GM23338 (cell line): ENCODE measurements at regions not wholly inside any gene's neighbourhood (a gene's known extent, or its start where the extent isn't known, plus 50 kb on each side); places are given as distances from the start of the nearest gene placed in this dataset.

Experiments used
- ATAC-seq: fragments of 200-7000 bp; cut with Tn5 transposase; 3 replicates; pipeline ENCODE4 v1.9.1; 2020
- DNase-seq: peaks from one replicate; pipeline ENCODE4 v3.0.0-alpha.2; 2015; ENCODE audit warnings: low spot score
- H2AFZ ChIP-seq: fragments of 200-600 bp; sonication (generic); 2 replicates; pipeline ENCODE4 v1.8.0; 2016; ENCODE audit warnings: antibody characterized with exemption, mild to moderate bottlenecking, moderate library complexity
- H3F3A ChIP-seq: fragments of 200-600 bp; sonication (generic); replicated peaks from 2 replicates; pipeline ENCODE4 v1.8.0; 2017; ENCODE audit warnings: antibody characterized with exemption, mixed run types, low read depth
- H3K27ac ChIP-seq: fragments of 200-600 bp; sonication (generic); 2 replicates; pipeline ENCODE4 v1.6.1; 2016; ENCODE audit warnings: low read depth
- H3K27me3 ChIP-seq: fragments of 200-600 bp; sonication (generic); 2 replicates; pipeline ENCODE4 v1.8.0; 2016; ENCODE audit warnings: mild to moderate bottlenecking, mixed run types, moderate library complexity; ENCODE audit not compliant: insufficient read depth
- H3K36me3 ChIP-seq: fragments of 200-600 bp; sonication (generic); 2 replicates; pipeline ENCODE4 v1.8.0; 2016; ENCODE audit warnings: mild to moderate bottlenecking; ENCODE audit not compliant: insufficient read depth
- H3K4me1 ChIP-seq: fragments of 200-600 bp; sonication (generic); 2 replicates; pipeline ENCODE4 v1.8.0; 2016; ENCODE audit warnings: mild to moderate bottlenecking, moderate library complexity; ENCODE audit not compliant: insufficient read depth
- H3K4me2 ChIP-seq: fragments of 200-600 bp; sonication (generic); 2 replicates; pipeline ENCODE4 v1.7.1; 2017; ENCODE audit warnings: mixed run types
- H3K4me3 ChIP-seq: fragments of 200-600 bp; sonication (generic); 2 replicates; pipeline ENCODE4 v1.6.1; 2016; ENCODE audit warnings: mixed run types
- H3K79me2 ChIP-seq: fragments of 200-600 bp; sonication (generic); replicated peaks from 2 replicates; pipeline ENCODE4 v1.8.0; 2017; ENCODE audit warnings: mild to moderate bottlenecking; ENCODE audit not compliant: insufficient read depth
- H3K9me2 ChIP-seq: fragments of 200-600 bp; sonication (generic); 2 replicates; pipeline ENCODE4 v1.8.0; 2017; ENCODE audit not compliant: insufficient read depth
- H4K20me1 ChIP-seq: fragments of 200-600 bp; sonication (generic); replicated peaks from 2 replicates; pipeline ENCODE4 v1.8.0; 2017; ENCODE audit warnings: mild to moderate bottlenecking; ENCODE audit not compliant: insufficient read depth
- H3K27ac Mint-ChIP-seq: 2 replicates; pipeline ENCODE4 v1.8.0; 2020; ENCODE audit warnings: inconsistent platforms, mild to moderate bottlenecking, moderate library complexity, mixed read lengths
- H3K27me3 Mint-ChIP-seq: 3 replicates; pipeline ENCODE4 v1.8.0; 2022; ENCODE audit warnings: low read depth, mild to moderate bottlenecking, moderate library complexity, mixed read lengths, inconsistent platforms; ENCODE audit not compliant: insufficient read depth, poor library complexity
- H3K36me3 Mint-ChIP-seq: 3 replicates; pipeline ENCODE4 v1.8.0; 2021; ENCODE audit warnings: low read depth, mild to moderate bottlenecking, inconsistent platforms, moderate library complexity, mixed read lengths
- H3K4me1 Mint-ChIP-seq: 3 replicates; pipeline ENCODE4 v1.8.0; 2020; ENCODE audit warnings: mild to moderate bottlenecking, inconsistent platforms, mixed read lengths
- H3K4me3 Mint-ChIP-seq: 3 replicates; pipeline ENCODE4 v1.8.0; 2021; ENCODE audit warnings: moderate library complexity, mild to moderate bottlenecking, inconsistent platforms, mixed read lengths
- H3K9me3 Mint-ChIP-seq: 3 replicates; pipeline ENCODE4 v1.8.0; 2020; ENCODE audit warnings: moderate library complexity, mild to moderate bottlenecking, inconsistent platforms, mixed read lengths
- CREB1 ChIP-seq: fragments of 250-450 bp; sonication (Bioruptor Pico); IDR thresholded peaks from 2 replicates; pipeline ENCODE4 v1.5.0; 2020; ENCODE audit warnings: low read depth, mild to moderate bottlenecking, moderate library complexity
- CTCF ChIP-seq, 2 experiments: fragments of 200-600 bp in 1 of 2; sonication (generic) in 1 of 2; conservative IDR thresholded peaks; 2 replicates each; pipeline versions ENCODE4 v1.5.1 to v1.6.1; 2016 to 2017; ENCODE audit warnings: antibody characterized with exemption in 2 of 2, low read depth in 2 of 2, mild to moderate bottlenecking in 2 of 2, moderate library complexity in 1 of 2
- ETS1 ChIP-seq: IDR thresholded peaks from 2 replicates; pipeline ENCODE4 v1.6.1; 2016; ENCODE audit warnings: antibody characterized with exemption
- EZH2 ChIP-seq: fragments of 200-600 bp; sonication (generic); IDR thresholded peaks from one replicate; pipeline ENCODE4 v1.8.0; 2017; ENCODE audit warnings: antibody characterized with exemption, mild to moderate bottlenecking, low read depth; ENCODE audit not compliant: unreplicated experiment
- EZH2phosphoT487 ChIP-seq: fragments of 200-600 bp; sonication (generic); IDR thresholded peaks from one replicate; pipeline ENCODE4 v1.8.1; 2018; ENCODE audit warnings: antibody characterized with exemption; ENCODE audit not compliant: unreplicated experiment
- JUNB ChIP-seq: IDR thresholded peaks from one replicate; pipeline ENCODE4 v1.6.1; 2016; ENCODE audit warnings: antibody characterized with exemption; ENCODE audit not compliant: unreplicated experiment
- NANOG ChIP-seq: IDR thresholded peaks from 2 replicates; pipeline ENCODE4 v1.6.1; 2016; ENCODE audit warnings: antibody characterized with exemption, borderline replicate concordance
- POLR2AphosphoS5 ChIP-seq: IDR thresholded peaks from 2 replicates; pipeline ENCODE4 v1.6.1; 2016; ENCODE audit warnings: antibody characterized with exemption, low read depth
- STAT1 ChIP-seq: IDR thresholded peaks from one replicate; pipeline ENCODE4 v1.6.1; 2016; ENCODE audit warnings: antibody characterized with exemption; ENCODE audit not compliant: unreplicated experiment
- ZNF114 ChIP-seq: fragments of 250-450 bp; sonication (Bioruptor Pico); IDR thresholded peaks from 2 replicates; pipeline ENCODE4 v1.5.0; 2020; ENCODE audit warnings: mild to moderate bottlenecking, moderate library complexity
- ZNF331 ChIP-seq: fragments of 250-450 bp; sonication (Bioruptor Pico); IDR thresholded peaks from 2 replicates; pipeline ENCODE4 v1.5.0; 2020; ENCODE audit warnings: low read depth, mild to moderate bottlenecking, moderate library complexity
- TF ChIP-seq, protein P1 (sequence below): IDR thresholded peaks from one replicate; pipeline ENCODE4 v1.6.1; 2018; ENCODE audit warnings: antibody characterized with exemption; ENCODE audit not compliant: unreplicated experiment

DNA sequence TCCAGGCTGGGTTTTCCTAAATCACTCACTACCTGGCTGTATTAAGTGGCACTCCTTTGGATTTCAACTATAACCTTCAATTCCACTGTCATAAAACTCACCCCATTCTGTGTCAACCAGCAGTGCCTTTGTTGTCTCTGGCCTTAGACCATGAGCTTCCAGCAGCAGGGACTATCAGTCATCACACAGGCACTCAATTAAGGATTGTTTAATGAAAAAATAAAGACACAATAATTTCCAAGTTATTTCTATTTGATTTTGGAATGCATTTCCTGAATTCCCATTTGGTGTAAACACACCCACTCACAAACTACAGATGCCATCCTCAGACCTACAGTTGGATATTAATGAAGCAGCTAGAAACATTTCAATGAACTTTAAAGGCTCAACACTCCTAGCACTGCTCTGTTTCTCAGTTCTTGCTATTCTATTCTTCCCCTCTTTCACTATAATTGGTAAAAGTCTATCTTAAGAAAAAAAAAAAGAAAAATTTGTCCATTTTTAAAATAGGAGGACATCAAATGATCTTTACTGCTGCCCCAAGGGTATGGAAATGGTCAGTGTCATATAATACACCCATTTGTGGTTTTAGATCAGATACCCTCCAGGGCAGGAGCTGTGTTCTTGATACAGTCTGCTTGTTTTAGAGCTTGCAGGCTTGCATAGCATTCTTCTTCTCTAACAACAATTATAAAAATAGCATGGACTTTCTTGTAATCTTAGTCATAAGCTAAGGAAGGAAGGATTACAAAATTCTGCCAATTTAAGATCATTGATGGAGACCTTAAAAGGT is 156.4 kb downstream of the PTGER3 start (continued):
- no peak for TF ChIP-seq EZH2
- no peak for TF ChIP-seq ETS1
- TF ChIP-seq, protein P1, sequence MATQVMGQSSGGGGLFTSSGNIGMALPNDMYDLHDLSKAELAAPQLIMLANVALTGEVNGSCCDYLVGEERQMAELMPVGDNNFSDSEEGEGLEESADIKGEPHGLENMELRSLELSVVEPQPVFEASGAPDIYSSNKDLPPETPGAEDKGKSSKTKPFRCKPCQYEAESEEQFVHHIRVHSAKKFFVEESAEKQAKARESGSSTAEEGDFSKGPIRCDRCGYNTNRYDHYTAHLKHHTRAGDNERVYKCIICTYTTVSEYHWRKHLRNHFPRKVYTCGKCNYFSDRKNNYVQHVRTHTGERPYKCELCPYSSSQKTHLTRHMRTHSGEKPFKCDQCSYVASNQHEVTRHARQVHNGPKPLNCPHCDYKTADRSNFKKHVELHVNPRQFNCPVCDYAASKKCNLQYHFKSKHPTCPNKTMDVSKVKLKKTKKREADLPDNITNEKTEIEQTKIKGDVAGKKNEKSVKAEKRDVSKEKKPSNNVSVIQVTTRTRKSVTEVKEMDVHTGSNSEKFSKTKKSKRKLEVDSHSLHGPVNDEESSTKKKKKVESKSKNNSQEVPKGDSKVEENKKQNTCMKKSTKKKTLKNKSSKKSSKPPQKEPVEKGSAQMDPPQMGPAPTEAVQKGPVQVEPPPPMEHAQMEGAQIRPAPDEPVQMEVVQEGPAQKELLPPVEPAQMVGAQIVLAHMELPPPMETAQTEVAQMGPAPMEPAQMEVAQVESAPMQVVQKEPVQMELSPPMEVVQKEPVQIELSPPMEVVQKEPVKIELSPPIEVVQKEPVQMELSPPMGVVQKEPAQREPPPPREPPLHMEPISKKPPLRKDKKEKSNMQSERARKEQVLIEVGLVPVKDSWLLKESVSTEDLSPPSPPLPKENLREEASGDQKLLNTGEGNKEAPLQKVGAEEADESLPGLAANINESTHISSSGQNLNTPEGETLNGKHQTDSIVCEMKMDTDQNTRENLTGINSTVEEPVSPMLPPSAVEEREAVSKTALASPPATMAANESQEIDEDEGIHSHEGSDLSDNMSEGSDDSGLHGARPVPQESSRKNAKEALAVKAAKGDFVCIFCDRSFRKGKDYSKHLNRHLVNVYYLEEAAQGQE: no peak
- TF ChIP-seq ZNF331 (CRISPR knock-in tag): no peak
- no peak for TF ChIP-seq CREB1 (CRISPR knock-in tag)
- no peak for TF ChIP-seq NANOG
- no peak for TF ChIP-seq CTCF (conservative IDR thresholded peaks at IDR 0.05; ENCODE audit: low read depth in 2 of 2)
- no peak for TF ChIP-seq STAT1
- TF ChIP-seq POLR2AphosphoS5: no peak

GRCh38 chr1:70892140-70892539 is 155.5 kb downstream of the PTGER3 start:
- H3F3A ChIP-seq: no peaks in the 10 kb centered on the region
- no peak for DNase-seq
- H3K27me3 ChIP-seq: no peaks in the 10 kb centered on the region
- H3K9me2 ChIP-seq: no peaks in the 10 kb centered on the region
- Mint-ChIP-seq H3K36me3 (no peaks in the 10 kb centered on the region), H3K27ac (no peak overlapping the region), H3K4me1 (peaks cover 21% of the 10 kb centered on the region), H3K4me3 (no peak overlapping the region), H3K9me3 (no peaks in the 10 kb centered on the region), H3K27me3 (no peaks in the 10 kb centered on the region)
- H3K4me3 ChIP-seq: no peak overlapping the region
- H2AFZ ChIP-seq: no peak overlapping the region
- H3K36me3 ChIP-seq: no peaks in the 10 kb centered on the region
- no peak overlapping the region for H3K4me2 ChIP-seq
- no peaks in the 10 kb centered on the region for H3K79me2 ChIP-seq
- no peaks in the 10 kb centered on the region for H4K20me1 ChIP-seq
- ATAC-seq: no peak
- no peak overlapping the region for H3K27ac ChIP-seq
- H3K4me1 ChIP-seq: peaks cover 9% of the 10 kb centered on the region; the same call in 1 of the 2 replicates
- TF ChIP-seq CTCF (conservative IDR thresholded peaks at IDR 0.05; ENCODE audit: low read depth in 2 of 2): no peak
- TF ChIP-seq JUNB: no peak
- TF ChIP-seq NANOG: no peak
- TF ChIP-seq ZNF114 (CRISPR knock-in tag): no peak
- TF ChIP-seq EZH2phosphoT487: no peak
- TF ChIP-seq CREB1 (CRISPR knock-in tag): no peak
- no peak for TF ChIP-seq ZNF331 (CRISPR knock-in tag)
- TF ChIP-seq, protein P1: no peak
- no peak for TF ChIP-seq EZH2
- TF ChIP-seq STAT1: no peak
